Activated CD8-positive, alpha-beta memory T cell treated with anti-CD3 and anti-CD28 coated beads, Interleukin-2, amount 10 ng/mL, durations not matched to agents 7 days and 5 days (primary cell): ENCODE measurements at regions not wholly inside any gene's neighbourhood (a gene's known extent, or its start where the extent isn't known, plus 50 kb on each side); places are given as distances from the start of the nearest gene placed in this dataset.

ENCODE experiments used
- ATAC-seq: fragments of 150-1000 bp; cut with Tn5 transposase; one replicate; pipeline ENCODE4 v1.10.0; 2021; ENCODE audit warnings: moderate library complexity
- CTCF ChIA-PET: fragments of 350-600 bp; sonication (Branson Sonifier 250); formaldehyde crosslinking; loops from one replicate; lab custom pipeline; 2021; ENCODE audit warnings: antibody characterized with exemption; lab: Charles Lee
- DNase-seq: peaks from one replicate; pipeline ENCODE4 v3.0.0-alpha.2; 2020
- H3K27ac Mint-ChIP-seq: one replicate; pipeline ENCODE4 v1.8.0; 2021; ENCODE audit warnings: mild to moderate bottlenecking, mixed read lengths
- H3K27me3 Mint-ChIP-seq: one replicate; pipeline ENCODE4 v1.8.0; 2021; ENCODE audit warnings: mixed read lengths
- H3K36me3 Mint-ChIP-seq: one replicate; pipeline ENCODE4 v1.8.0; 2021; ENCODE audit warnings: mild to moderate bottlenecking, mixed read lengths
- H3K4me1 Mint-ChIP-seq: one replicate; pipeline ENCODE4 v1.8.0; 2021; ENCODE audit warnings: mixed read lengths
- H3K4me3 Mint-ChIP-seq: one replicate; pipeline ENCODE4 v1.8.0; 2021; ENCODE audit warnings: mild to moderate bottlenecking, moderate library complexity, mixed read lengths
- H3K9me3 Mint-ChIP-seq: one replicate; pipeline ENCODE4 v1.8.0; 2022; ENCODE audit warnings: low read depth, mixed read lengths

DNA sequence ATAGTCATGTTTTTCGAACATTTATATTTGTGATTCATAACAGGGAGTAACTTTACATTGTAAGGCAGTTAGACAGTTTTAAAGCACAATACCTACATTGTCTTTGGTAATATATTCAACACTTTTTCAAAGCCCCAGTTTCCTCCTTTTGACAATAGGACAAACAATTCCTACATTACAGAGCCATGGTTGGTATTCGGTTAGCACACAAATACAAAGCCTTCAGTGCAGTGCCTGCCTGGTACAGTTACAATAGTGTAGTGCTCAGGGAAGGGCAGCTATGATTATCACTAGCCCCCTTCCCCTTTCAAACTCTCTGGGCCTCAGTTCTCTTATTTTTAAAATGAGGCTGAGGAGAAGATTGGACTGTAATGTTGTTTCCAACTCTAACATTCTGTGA is 207.8 kb downstream of the TPBG start:
- Mint-ChIP-seq H3K9me3 (no peaks in the 10 kb centered on the region), H3K4me1 (no peaks in the 10 kb centered on the region), H3K4me3 (no peak overlapping the region), H3K36me3 (no peaks in the 10 kb centered on the region), H3K27ac (no peak overlapping the region), H3K27me3 (peaks cover 2% of the 10 kb centered on the region)
- no peak for DNase-seq
- no peak for ATAC-seq
- CTCF ChIA-PET: no interaction called here

DNA sequence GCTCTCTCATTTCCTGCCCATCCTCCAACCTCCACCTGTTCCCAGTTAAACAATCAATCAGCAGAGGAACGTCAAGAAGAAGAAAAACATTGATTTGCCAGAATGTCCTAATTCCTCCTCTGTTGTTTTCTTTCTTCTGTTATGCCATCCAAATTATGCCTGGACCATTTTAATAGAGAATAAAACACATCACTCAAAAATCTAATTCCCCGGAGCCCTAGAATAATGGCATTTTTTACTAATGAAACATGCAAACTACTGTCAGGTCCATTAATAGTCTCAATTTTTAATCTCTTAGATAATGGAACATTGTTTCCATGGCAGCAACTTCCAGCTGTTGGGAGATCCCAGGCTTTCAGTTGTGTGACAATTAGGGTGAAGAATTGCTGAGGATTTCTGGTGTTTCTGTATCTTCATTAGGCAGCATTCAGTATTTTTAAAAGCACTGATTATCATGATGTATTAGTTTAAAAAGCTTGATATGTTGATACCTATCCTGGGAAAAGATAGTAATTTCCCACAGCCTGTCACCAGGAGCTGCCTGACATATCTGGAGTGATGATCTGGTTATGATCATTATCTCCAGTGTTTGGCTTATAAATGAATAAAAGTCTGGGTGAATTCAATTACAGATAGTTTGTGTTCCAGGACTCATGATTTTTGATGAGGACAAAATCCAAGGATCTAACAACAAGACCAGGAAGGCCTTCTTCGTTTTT is 209.8 kb downstream of the TPBG start:
- H3K4me3 Mint-ChIP-seq: no peak overlapping the region
- CTCF ChIA-PET: no interaction called here
- H3K4me1 Mint-ChIP-seq: no peaks in the 10 kb centered on the region
- no peak overlapping the region for H3K27ac Mint-ChIP-seq
- no peaks in the 10 kb centered on the region for H3K27me3 Mint-ChIP-seq
- H3K9me3 Mint-ChIP-seq: peaks cover 4% of the 10 kb centered on the region
- no peaks in the 10 kb centered on the region for H3K36me3 Mint-ChIP-seq
- no peak for ATAC-seq
- DNase-seq: no peak

DNA sequence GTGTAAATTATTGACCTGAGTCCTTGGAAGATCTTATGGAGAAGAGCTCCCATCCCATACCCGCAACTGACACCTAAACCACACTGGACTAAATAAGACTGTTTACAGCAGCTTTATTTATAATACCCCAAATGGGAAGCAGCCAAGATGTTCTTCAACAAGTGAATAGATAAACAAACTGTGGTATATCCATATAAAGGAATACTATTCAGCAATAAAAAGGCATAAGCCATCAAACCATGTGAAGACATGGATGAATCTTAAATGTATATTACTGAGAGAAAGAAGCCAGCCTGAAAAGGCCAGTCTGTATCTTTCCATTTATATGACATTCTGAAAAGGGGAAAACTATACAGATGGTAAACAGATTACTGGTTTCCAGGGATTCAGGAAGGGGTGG is 212.7 kb downstream of the TPBG start:
- Mint-ChIP-seq H3K4me1 (no peaks in the 10 kb centered on the region), H3K9me3 (peaks cover 4% of the 10 kb centered on the region), H3K27me3 (peaks cover 4% of the 10 kb centered on the region), H3K4me3 (no peak overlapping the region), H3K36me3 (no peaks in the 10 kb centered on the region), H3K27ac (no peak overlapping the region)
- CTCF ChIA-PET: no interaction called here
- no peak for ATAC-seq
- no peak for DNase-seq

DNA sequence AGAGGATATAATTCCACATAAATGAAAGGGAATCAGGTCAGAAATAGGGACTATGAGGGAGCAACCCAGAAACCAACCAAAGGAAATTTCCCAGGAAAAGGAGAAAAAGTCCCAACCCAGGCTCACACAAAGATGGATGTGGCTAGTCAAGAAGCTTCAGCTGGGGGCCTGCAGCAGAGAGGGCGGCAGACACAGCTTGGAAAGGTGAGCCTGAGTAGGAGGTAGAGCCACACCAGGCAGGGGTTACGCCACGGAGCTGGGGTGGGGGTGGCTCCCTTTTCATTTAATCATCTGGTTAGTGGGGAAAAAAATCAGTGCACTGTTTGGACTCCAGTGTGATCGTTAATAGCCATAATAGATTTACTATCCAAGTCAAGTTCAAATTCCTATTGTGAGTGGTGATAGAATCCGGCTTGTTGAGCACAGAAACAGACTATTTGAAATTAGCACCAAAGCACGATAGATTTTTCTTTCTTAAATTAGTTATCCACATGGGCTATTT is 220.6 kb downstream of the TPBG start:
- ATAC-seq (no peak), DNase-seq (no peak)
- CTCF ChIA-PET: no interaction called here
- no peak overlapping the region for H3K27ac Mint-ChIP-seq
- H3K9me3 Mint-ChIP-seq: no peaks in the 10 kb centered on the region
- peaks cover 4% of the 10 kb centered on the region for H3K27me3 Mint-ChIP-seq
- no peaks in the 10 kb centered on the region for H3K36me3 Mint-ChIP-seq
- H3K4me3 Mint-ChIP-seq: no peak overlapping the region
- no peaks in the 10 kb centered on the region for H3K4me1 Mint-ChIP-seq

DNA sequence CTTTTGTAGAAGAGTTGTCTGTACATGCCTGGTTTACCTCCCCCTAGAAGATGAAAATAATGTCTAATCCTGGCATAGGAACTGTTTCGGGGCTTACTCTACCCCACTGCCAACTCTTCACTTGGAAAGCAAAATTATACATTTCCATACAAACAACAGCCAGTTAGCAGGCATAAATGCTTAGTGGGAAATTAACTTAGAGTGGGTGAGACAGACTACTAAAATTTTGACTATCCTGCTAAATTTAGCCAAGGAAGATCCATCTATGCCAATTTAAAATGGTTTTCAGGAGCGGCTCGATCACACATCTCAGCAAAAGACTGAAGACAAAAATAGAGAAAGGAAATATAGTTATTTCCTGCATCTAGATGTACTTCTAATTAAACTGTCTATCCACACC is 221.2 kb downstream of the TPBG start:
- no peak overlapping the region for H3K4me3 Mint-ChIP-seq
- DNase-seq (no peak), ATAC-seq (no peak)
- H3K27ac Mint-ChIP-seq: no peak overlapping the region
- H3K27me3 Mint-ChIP-seq: peaks cover 4% of the 10 kb centered on the region
- H3K36me3 Mint-ChIP-seq: no peaks in the 10 kb centered on the region
- H3K4me1 Mint-ChIP-seq: peaks cover 3% of the 10 kb centered on the region
- CTCF ChIA-PET: no interaction called here
- no peaks in the 10 kb centered on the region for H3K9me3 Mint-ChIP-seq

DNA sequence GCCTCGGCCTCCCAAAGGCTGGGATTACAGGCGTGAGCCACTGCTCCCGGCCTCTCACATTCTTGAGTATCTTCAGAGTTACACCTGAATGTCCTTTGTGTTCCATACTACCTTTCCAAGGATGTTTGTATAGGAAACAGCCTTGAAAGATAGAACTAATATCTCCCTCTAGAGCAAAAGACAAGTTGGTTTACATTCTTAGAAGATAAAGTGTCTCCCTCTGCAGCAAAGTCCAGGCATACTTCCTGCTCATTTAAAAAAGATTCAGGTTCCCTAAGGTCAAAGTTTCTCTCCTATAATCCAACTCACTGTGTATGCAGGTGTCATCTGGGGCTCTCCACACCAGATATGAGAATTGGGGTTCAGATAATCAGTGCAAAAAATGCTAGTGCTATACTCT is 224.4 kb downstream of the TPBG start:
- H3K27ac Mint-ChIP-seq: no peak overlapping the region
- CTCF ChIA-PET: no interaction called here
- H3K27me3 Mint-ChIP-seq: no peaks in the 10 kb centered on the region
- no peaks in the 10 kb centered on the region for H3K36me3 Mint-ChIP-seq
- no peaks in the 10 kb centered on the region for H3K9me3 Mint-ChIP-seq
- H3K4me3 Mint-ChIP-seq: no peak overlapping the region
- no peak for DNase-seq
- ATAC-seq: no peak
- H3K4me1 Mint-ChIP-seq: peaks cover 3% of the 10 kb centered on the region

DNA sequence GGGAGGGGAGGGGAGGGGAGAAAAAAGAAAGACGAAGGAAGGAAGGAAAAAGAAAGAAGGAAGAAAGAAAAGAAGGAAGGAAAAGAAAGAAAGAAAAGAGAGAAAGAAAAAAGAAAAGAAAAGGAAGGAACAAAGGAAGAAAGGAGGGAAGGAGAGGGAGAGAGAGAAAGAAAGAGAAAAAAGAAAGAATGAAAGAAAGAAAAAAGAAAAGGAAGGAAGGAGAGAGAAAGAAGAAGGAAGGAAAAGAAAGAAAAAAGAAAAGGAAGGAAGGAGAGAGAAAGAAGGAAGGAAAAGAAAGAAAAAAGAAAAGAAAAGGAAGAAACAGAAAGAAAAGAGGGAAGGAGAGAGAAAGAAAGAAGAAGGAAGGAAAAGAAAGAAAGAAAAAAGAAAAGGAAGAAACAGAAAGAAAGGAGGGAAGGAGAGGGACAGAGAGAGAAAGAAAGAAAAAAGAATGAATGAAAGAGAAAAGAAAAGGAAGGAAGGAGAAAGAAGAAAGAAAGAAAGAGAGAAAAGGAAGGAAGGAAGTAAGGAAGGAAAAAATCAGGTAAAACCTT is 225.3 kb downstream of the TPBG start:
- Mint-ChIP-seq H3K9me3 (no peaks in the 10 kb centered on the region), H3K4me1 (peaks cover 3% of the 10 kb centered on the region), H3K27me3 (no peaks in the 10 kb centered on the region), H3K27ac (no peak overlapping the region), H3K4me3 (no peak overlapping the region), H3K36me3 (no peaks in the 10 kb centered on the region)
- CTCF ChIA-PET: no interaction called here
- ATAC-seq (no peak), DNase-seq (no peak)

DNA sequence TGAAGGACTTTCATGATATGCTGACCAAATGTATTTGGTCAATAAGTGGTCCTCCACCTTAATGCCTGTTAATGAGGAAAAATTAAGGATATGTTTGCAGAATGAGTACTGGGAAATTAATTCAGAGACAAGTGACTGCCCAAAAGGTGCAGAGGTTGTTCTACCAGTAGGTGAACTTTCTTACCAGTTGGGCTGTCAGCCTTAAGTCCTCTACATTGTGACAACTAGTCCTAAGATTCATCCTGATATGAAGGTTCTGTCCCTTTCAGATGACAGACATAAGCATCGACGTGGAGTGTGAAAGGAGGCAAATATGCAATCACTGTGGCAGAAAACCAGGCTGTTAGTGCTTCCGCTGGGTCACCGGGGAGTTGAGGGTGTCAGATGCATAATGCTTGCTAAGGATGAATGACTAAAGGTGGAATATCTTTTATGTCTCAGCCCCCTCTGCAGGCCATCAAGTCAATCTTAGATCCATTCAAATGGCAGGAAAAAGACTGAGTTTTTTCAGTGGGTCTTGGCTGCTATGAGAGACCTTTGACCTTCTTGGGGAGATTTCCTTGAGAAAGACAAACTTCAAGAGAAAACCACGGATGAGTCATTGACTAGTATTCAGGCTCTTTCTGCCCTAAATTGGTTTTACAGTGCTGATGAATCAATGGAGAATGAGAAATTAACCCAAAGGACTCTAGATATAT is 226.0 kb downstream of the TPBG start:
- H3K9me3 Mint-ChIP-seq: no peaks in the 10 kb centered on the region
- H3K4me3 Mint-ChIP-seq: no peak overlapping the region
- CTCF ChIA-PET: no interaction called here
- no peak overlapping the region for H3K27ac Mint-ChIP-seq
- H3K4me1 Mint-ChIP-seq: peaks cover 3% of the 10 kb centered on the region
- no peak for DNase-seq
- ATAC-seq: peak; percentile 23
- H3K36me3 Mint-ChIP-seq: no peaks in the 10 kb centered on the region
- no peaks in the 10 kb centered on the region for H3K27me3 Mint-ChIP-seq

DNA sequence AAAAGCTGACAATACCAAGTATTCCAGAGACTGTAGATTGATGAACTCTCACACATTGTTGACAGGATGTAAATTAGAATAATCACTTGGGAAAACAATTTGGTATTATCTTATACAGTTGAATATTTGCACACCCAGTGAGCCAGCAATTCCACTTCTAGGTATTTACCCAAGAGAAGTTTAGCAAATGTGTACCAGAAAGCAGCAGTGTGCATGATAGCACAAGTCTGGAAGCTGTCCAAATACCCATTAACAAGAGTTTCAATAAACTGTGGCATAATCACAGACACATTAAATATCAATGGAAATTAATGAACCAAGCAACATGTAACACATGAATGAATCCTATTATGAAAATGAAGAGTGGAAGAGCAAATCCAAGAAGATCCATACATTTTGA is 233.6 kb downstream of the TPBG start:
- CTCF ChIA-PET: no interaction called here
- H3K27ac Mint-ChIP-seq: no peak overlapping the region
- ATAC-seq: no peak
- no peak overlapping the region for H3K4me3 Mint-ChIP-seq
- peaks cover 5% of the 10 kb centered on the region for H3K27me3 Mint-ChIP-seq
- H3K36me3 Mint-ChIP-seq: no peaks in the 10 kb centered on the region
- DNase-seq: no peak
- H3K4me1 Mint-ChIP-seq: no peaks in the 10 kb centered on the region
- no peaks in the 10 kb centered on the region for H3K9me3 Mint-ChIP-seq

DNA sequence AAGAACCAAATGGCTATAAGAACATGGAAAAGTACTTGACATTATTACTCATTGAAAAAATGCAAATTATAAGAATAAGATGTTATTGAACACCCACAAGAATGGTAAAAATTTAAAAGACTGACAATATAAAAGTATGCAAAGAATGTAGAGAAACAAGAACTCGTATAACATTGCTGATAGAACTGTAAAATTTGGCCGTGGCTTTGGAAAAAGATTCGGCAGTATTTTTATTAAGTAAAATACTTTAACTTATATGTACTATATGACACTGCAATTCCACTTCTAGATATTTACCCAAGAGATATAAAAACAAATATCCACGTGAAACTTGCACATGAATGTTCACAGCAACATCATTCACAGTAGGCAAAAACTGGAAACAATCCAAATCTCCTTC is 239.2 kb downstream of the TPBG start:
- H3K4me3 Mint-ChIP-seq: no peak overlapping the region
- no peaks in the 10 kb centered on the region for H3K36me3 Mint-ChIP-seq
- DNase-seq: no peak
- ATAC-seq: no peak
- peaks cover 2% of the 10 kb centered on the region for H3K27me3 Mint-ChIP-seq
- H3K27ac Mint-ChIP-seq: no peak overlapping the region
- CTCF ChIA-PET: no interaction called here
- no peaks in the 10 kb centered on the region for H3K9me3 Mint-ChIP-seq
- H3K4me1 Mint-ChIP-seq: no peaks in the 10 kb centered on the region

DNA sequence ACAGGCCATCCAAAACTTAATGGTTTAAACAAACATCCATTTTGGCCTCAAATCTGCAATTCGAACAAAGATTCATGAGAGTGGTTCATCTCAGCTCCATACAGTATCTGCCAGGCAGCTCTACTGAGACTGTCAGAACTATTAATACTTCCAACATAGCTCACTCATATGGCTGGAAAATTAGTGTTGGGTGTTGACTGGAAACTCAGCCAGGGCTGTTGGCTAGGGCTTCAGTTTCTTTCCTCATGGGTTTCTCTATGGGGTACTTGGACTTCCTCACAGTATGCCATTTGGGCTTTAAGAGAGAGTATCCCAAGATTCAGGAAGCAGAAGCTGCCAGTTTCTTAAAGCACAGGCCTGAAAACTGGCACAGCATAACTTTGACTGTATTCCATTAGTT is 240.3 kb downstream of the TPBG start:
- no peaks in the 10 kb centered on the region for H3K4me1 Mint-ChIP-seq
- DNase-seq: no peak
- no peak overlapping the region for H3K27ac Mint-ChIP-seq
- H3K27me3 Mint-ChIP-seq: peaks cover 4% of the 10 kb centered on the region
- no peaks in the 10 kb centered on the region for H3K36me3 Mint-ChIP-seq
- no peaks in the 10 kb centered on the region for H3K9me3 Mint-ChIP-seq
- CTCF ChIA-PET: no interaction called here
- ATAC-seq: no peak
- no peak overlapping the region for H3K4me3 Mint-ChIP-seq

DNA sequence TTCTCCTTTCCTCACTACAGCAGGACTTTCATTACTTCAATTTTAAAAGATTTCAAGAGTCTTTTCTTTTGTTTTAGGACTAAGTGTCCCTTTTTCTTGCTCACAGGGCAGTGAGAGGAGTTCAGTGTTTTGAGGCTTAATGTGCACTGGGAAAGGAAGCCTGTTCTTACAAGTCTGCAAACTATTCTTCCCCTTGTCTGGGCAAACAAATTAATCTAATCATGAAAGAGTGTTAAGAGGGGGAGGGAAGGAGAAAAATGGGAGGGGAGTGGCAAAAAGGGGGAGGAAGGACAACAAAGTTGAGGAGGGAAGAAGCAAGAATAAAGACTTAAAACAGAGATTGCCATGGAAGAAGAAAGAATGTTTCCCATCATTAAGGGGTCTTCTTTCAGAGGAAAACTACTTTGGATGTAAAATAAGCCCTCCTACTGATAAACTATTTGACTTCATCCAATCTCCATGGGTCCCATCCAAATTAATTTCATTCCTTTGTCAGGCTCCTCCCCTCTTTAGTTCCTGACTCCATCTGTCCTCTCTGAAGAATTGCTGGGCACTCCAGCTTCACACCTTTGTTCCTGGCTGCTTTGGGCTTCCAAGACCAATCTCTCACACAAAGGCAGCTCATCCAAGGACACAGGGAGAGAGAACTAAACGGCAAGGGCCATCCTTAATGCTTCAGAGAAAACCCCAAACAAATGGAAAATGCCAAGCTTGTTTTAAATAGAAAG is 244.5 kb downstream of the TPBG start:
- H3K4me3 Mint-ChIP-seq: no peak overlapping the region
- H3K27ac Mint-ChIP-seq: no peak overlapping the region
- H3K36me3 Mint-ChIP-seq: no peaks in the 10 kb centered on the region
- no peaks in the 10 kb centered on the region for H3K4me1 Mint-ChIP-seq
- no peaks in the 10 kb centered on the region for H3K9me3 Mint-ChIP-seq
- H3K27me3 Mint-ChIP-seq: peaks cover 2% of the 10 kb centered on the region
- CTCF ChIA-PET: no interaction called here
- DNase-seq: no peak
- ATAC-seq: no peak

DNA sequence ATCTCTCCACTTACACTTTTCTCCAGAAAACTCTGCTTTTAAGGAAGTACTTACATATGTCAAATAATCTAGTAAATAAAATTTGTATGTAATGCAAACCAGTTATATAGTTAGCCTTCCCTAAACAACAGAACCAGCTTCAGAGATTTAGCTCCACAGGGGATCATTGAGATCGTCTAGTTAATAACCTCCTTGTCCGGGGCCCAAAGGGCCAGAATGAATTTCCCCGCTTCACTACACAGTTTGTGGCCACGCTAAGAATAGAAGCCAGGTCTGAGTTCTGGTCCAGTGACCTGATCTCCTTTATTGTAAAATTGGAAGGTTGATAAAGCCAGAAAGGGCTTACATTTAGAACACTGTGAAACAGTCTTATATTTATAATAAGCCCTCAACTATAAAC is 245.2 kb downstream of the TPBG start:
- Mint-ChIP-seq H3K9me3 (no peaks in the 10 kb centered on the region), H3K4me3 (no peak overlapping the region), H3K27me3 (peaks cover 2% of the 10 kb centered on the region), H3K27ac (no peak overlapping the region), H3K36me3 (no peaks in the 10 kb centered on the region), H3K4me1 (no peaks in the 10 kb centered on the region)
- CTCF ChIA-PET: no interaction called here
- no peak for DNase-seq
- no peak for ATAC-seq
